PC-9 (cell line): ENCODE measurements at regions not wholly inside any gene's neighbourhood (a gene's known extent, or its start where the extent isn't known, plus 50 kb on each side); places are given as distances from the start of the nearest gene placed in this dataset.

Source experiments
- CTCF ChIP-seq: fragments of 200-600 bp; sonication (generic); conservative IDR thresholded peaks from 2 replicates; pipeline ENCODE4 v1.6.1; 2017; ENCODE audit warnings: mixed run types, antibody characterized with exemption, mild to moderate bottlenecking, moderate library complexity
- EZH2 ChIP-seq: fragments of 200-600 bp; sonication (generic); IDR thresholded peaks from 2 replicates; pipeline ENCODE4 v1.8.0; 2017; ENCODE audit warnings: antibody characterized with exemption, low read depth

- TF ChIP-seq CTCF (no peak), EZH2 (no peak)
Measured at GRCh38 chr6:16816891-16817290, 55.6 kb upstream of the ATXN1 start.
